ENCODE measurements at regions not wholly inside any gene's neighbourhood (a gene's known extent, or its start where the extent isn't known, plus 50 kb on each side); places are given as distances from the start of the nearest gene placed in this dataset.

- Histone ChIP-seq H3K9me3 (no peaks in the 10 kb centered on the region), H3K36me3 (no peaks in the 10 kb centered on the region), H3K27ac (no peak overlapping the region), H3K27me3 (no peaks in the 10 kb centered on the region), H3K4me3 (no peak overlapping the region), H3K4me1 (no peaks in the 10 kb centered on the region)
- 80 to 83% methylated on average over 2 of the region's 2 CpGs for WGBS, 2 donors
- no peak for DNase-seq
- ATAC-seq (ENCODE audit: low FRiP score in 2 of 2) = no peak
- no peak for TF ChIP-seq CTCF (IDR thresholded peaks at IDR 0.05)
Observed at GRCh38 chr2:103991591-103991990, 862.3 kb upstream of the POU3F3 start.

DNA sequence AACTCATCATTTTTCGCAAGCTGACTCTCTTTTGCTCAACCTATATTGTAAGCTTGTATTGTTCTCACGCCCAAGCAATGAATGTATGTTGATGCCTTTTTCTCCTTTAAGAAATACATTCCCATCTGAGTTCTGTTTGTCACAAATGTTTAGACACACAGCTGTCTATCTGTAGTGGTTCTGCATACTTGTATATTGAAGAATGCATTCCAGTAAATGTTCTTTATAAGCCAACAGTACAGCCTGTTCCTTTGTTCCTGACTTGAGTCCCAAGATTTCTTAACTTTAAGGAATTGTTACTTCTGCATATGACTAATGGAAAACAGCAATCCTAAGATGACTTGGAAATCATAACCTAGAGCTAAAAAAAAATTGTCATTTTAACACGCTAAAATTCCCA is 849.1 kb upstream of the POU3F3 start:
- DNase-seq (no peak), ATAC-seq (ENCODE audit: low FRiP score in 2 of 2) (no peak)
- H3K9me3 ChIP-seq = no peaks in the 10 kb centered on the region
- no peaks in the 10 kb centered on the region for H3K36me3 ChIP-seq
- H3K27me3 ChIP-seq = no peaks in the 10 kb centered on the region
- no peaks in the 10 kb centered on the region for H3K4me1 ChIP-seq
- WGBS, 2 donors = 88 to 93% methylated on average over 3 of the region's 3 CpGs
- peak overlapping the region in 1 of 4 donors; percentile 30 for H3K27ac ChIP-seq
- H3K4me3 ChIP-seq = no peak overlapping the region
- TF ChIP-seq EP300 (IDR thresholded peaks at IDR 0.05) (peak in 1 of 4 donors; percentile 58), POLR2AphosphoS5 (IDR thresholded peaks at IDR 0.05) (no peak)

DNA sequence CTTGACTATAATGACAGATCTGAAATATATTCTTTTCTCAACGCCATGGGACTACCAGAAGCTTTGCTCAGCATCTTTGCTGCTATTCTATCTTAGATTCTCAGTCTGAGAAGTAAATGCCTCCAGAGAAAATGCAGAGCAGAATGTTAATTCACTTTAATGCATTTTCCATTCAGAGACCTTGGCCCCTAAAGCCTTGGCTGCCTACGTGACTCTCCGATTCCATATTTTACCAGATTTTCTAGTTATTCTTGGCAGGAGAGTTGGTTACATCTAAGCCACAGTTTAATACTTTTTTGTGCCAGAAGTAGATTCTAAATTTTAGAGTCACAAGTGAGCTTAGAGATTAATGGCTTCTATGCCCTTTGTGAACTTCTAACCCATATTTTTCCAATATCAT is 837.1 kb upstream of the POU3F3 start:
- ATAC-seq (ENCODE audit: low FRiP score in 2 of 2) (no peak), DNase-seq (no peak)
- 81 to 89% methylated on average over 3 of the region's 3 CpGs for WGBS, 2 donors
- H3K4me3 ChIP-seq = no peak overlapping the region
- H3K27me3 ChIP-seq = no peaks in the 10 kb centered on the region
- H3K4me1 ChIP-seq = no peaks in the 10 kb centered on the region
- no peak overlapping the region for H3K27ac ChIP-seq
- no peaks in the 10 kb centered on the region for H3K36me3 ChIP-seq
- TF ChIP-seq POLR2A (IDR thresholded peaks at IDR 0.05) (no peak), CTCF (IDR thresholded peaks at IDR 0.05) (no peak), POLR2AphosphoS5 (IDR thresholded peaks at IDR 0.05) (no peak), EP300 (IDR thresholded peaks at IDR 0.05) (no peak)
- peaks cover 0 to 4% (median 0%) of the 10 kb centered on the region in 4 donors for H3K9me3 ChIP-seq

GRCh38 chr2:104023306-104023705 is 830.6 kb upstream of the POU3F3 start:
- DNase-seq (no peak), ATAC-seq (ENCODE audit: low FRiP score in 2 of 2) (no peak)
- H3K27ac ChIP-seq = no peak overlapping the region
- no peaks in the 10 kb centered on the region for H3K9me3 ChIP-seq
- 80 to 85% methylated on average over 2 of the region's 2 CpGs for WGBS, 2 donors
- H3K27me3 ChIP-seq = no peaks in the 10 kb centered on the region
- no peaks in the 10 kb centered on the region for H3K36me3 ChIP-seq
- H3K4me1 ChIP-seq = no peaks in the 10 kb centered on the region
- H3K4me3 ChIP-seq = no peak overlapping the region
- TF ChIP-seq POLR2A (IDR thresholded peaks at IDR 0.05) (no peak), POLR2AphosphoS5 (IDR thresholded peaks at IDR 0.05) (no peak), CTCF (IDR thresholded peaks at IDR 0.05) (no peak), EP300 (IDR thresholded peaks at IDR 0.05) (no peak)

- WGBS, 2 donors = 46 to 52% methylated on average over 8 of the region's 8 CpGs
- TF ChIP-seq CTCF (IDR thresholded peaks at IDR 0.05) (no peak), POLR2A (IDR thresholded peaks at IDR 0.05) (no peak), POLR2AphosphoS5 (IDR thresholded peaks at IDR 0.05) (no peak), EP300 (IDR thresholded peaks at IDR 0.05) (no peak)
- ATAC-seq (ENCODE audit: low FRiP score in 2 of 2) = no peak
Observed at GRCh38 chr2:104023765-104024164, 830.1 kb upstream of the POU3F3 start.

More at GRCh38 chr2:104023765-104024164, 830.1 kb upstream of the POU3F3 start:
- Histone ChIP-seq H3K27ac (no peak overlapping the region), H3K9me3 (no peaks in the 10 kb centered on the region), H3K4me3 (no peak overlapping the region), H3K4me1 (no peaks in the 10 kb centered on the region), H3K36me3 (no peaks in the 10 kb centered on the region), H3K27me3 (no peaks in the 10 kb centered on the region)
- no peak for DNase-seq

Data from upper lobe of left lung (tissue), 6 donors.